ENCODE measurements at regions not wholly inside any gene's neighbourhood (a gene's known extent, or its start where the extent isn't known, plus 50 kb on each side); places are given as distances from the start of the nearest gene placed in this dataset.

DNA sequence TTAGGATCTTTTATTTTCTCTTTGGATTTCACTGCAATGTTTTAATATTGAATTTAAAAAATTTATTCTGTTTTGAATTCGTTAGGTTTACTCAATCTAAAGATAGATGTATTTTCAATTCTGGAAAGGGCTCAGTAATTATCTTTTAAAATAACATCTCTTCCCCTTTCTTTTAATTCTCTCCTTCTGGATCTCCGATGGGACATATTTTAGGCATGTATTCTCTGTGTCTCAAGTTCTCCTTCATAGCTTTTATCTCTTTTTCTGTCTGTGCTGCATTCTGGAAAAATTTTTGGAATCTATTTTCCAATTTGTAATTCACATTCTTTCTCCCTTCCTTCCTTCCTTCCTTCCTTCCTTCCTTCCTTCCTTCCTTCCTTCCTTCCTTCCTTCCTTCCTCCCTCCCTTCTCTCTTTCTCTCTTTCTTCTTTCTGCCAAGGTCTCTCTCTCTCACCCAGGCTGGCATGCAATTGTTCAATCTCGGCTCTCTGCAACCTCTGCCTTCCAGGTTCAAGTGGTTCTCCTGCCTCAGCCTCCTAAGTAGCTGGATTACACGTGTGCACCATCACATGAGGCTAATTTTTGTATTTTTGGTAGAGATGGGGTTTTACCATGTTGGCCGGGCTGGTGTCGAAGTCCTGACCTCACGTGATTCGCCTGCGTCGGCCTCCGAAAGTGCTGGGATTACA is 98.5 kb upstream of the CTTNBP2 start:
- DNase-seq = no peak
- no peak for ATAC-seq
- intact Hi-C loops (cut with micrococcal nuclease) = no loop called here

DNA sequence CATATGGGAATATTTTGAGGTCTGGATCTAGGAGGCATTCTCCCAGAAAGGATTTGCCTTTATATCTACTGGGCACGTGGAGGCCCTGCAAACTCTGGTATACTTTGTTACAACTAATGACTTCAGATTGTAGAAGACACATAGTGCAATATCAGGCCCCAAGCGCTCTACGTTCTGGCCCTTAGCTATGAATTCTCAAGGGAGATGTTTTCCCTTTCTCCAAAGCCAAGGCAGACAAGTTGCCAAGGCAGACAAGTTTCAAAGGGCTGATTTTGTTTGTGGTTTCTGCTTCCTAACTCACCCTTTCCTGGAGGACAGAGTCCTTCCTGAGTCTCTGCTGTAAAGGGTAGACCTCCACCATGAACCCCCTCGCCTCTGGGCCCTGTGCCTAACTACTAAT is 99.4 kb upstream of the CTTNBP2 start:
- DNase-seq = no peak
- intact Hi-C loops (cut with micrococcal nuclease) = no loop called here
- peak; percentile 39 for ATAC-seq

DNA sequence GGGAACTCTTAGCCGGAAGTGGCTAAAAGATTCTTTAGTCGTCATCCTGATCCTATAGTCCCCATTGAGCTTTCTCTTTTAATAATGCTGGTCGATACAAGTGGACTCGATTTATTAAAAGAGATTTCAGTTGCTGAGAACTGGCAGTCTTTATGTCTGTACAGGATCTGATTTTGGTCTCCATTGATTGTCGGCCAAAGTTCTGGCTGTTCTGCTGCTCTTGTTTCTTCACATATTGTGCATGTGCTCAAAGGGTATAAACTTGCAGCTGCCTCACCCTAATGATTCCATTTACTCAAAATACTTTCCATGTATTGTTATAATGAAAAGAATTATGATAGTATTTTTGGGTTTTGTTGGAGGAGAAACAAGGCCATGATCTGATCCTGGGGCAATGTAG is 100.7 kb upstream of the CTTNBP2 start:
- intact Hi-C loops (cut with micrococcal nuclease) = no loop called here
- ATAC-seq (no peak), DNase-seq (no peak)

- intact Hi-C loops (cut with micrococcal nuclease) = no loop called here
- ATAC-seq = no peak
Observed at GRCh38 chr7:117974891-117975290, 101.7 kb upstream of the CTTNBP2 start.

DNA sequence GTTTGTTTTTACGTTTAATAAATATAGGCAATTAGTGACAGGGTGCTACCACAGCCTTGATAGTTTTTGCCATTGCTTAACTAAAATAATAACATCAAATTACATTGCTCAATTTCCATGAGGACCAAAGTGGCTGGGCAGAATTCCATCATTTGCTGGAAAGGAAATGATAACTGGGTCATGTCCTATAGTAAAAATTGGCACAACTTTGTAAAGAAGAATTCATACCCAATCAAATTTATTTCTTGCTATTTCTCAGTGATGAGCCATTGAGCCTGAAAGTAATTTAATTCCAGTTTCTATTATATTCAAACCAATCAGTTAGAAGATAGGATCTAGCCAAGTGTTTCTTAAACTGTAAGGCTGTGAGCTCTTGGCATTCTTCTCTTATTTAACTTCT is 102.2 kb upstream of the CTTNBP2 start:
- intact Hi-C loops (cut with micrococcal nuclease) = no loop called here
- ATAC-seq (no peak), DNase-seq (no peak)

More at GRCh38 chr7:117974891-117975290, 101.7 kb upstream of the CTTNBP2 start:
- no peak for DNase-seq

DNA sequence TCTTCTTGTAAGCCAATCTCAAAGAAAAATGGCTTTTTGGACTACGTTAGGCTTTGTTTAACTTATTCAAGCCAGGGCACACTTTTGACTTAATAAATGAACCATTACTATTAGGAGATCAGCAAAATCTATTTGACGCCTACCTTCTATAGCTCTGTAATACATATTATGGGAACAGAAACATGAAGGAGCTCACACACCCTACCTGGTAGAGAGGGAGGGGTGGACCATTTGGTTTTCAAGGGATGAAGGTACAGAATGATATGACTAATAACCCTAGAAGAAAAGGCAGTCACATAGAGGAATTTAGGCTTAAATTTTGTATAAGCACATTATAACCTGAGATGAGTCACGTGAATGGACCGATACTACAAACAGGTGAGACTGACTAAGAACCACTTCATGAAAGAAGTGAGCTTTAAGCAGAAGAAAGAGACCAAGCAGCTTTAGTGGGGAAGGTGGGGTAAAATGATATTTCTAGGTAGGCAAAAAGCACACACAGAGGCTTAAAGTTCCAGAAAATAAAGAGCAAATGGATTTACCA is 106.8 kb upstream of the CTTNBP2 start:
- no peak for DNase-seq
- no peak for ATAC-seq
- intact Hi-C loops (cut with micrococcal nuclease) = no loop called here

- DNase-seq = no peak
- intact Hi-C loops (cut with micrococcal nuclease) = no loop called here
- no peak for ATAC-seq
Observed at GRCh38 chr7:117982071-117983055, 109.1 kb upstream of the CTTNBP2 start.

DNA sequence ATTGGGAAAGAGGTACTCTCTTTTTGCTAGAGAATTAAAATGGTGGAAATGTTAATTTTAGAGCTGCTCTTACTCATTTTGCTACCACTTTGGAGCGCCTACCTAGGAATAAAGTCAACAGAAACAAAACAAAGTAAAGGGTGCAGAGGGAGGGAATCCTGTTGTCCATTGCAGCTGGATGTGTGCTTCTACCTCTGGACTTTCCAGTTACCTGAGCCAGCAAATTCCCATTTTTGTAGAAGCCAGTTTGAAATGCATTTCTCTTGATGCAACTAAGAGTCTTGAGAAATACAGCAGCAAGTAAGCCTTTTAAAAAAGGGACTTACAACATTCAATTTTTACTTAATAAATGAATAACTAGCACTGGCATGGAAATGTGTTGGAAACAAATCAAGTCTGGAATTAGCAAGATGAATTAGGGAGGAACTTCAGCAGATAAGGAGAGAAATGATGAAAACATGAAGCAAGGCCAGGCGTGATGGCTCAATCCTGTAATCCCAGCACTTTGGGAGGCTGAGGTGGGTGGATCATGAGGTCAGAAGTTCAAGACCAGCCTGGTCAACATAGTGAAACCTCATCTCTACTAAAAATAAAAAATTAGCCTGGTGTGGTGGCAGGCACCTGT is 113.5 kb upstream of the CTTNBP2 start:
- ATAC-seq = no peak
- intact Hi-C loops (cut with micrococcal nuclease) = no loop called here
- no peak for DNase-seq

GRCh38 chr7:117990834-117991233 is 117.6 kb upstream of the CTTNBP2 start:
- DNase-seq (no peak), ATAC-seq (no peak)
- intact Hi-C loops (cut with micrococcal nuclease) = no loop called here

GRCh38 chr7:117992635-117993376 is 119.6 kb upstream of the CTTNBP2 start:
- ATAC-seq (no peak), DNase-seq (no peak)
- intact Hi-C loops (cut with micrococcal nuclease) = no loop called here

DNA sequence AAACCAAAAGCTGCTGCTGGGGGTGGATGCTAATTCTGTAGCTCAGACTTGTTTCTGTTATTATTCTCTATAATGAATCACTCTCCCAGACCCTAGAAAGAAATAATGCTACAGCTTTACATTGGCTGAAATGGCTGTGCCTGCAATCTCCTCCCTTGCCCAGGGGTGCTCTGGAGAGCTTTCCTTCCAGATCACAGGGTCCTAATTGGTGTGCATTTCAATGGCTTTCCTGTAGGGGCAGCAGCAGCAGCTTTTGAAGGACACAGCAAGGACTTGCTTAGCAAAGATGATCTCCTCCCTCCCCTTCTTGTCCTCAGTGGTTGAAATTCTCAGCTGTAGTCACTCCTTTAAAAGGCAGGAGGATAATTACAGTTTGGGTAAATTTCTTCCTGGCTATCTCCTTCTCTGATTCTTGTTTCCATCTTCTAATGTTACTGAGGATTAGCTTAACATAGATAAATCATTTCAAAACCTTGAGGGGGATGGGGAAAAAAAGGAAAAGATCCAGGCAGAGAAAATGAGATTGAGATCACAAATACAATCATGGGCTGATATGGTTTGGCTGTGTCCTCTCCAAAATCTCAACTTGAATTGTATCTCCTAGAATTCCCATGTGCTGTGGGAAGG is 120.2 kb upstream of the CTTNBP2 start:
- no peak for DNase-seq
- intact Hi-C loops (cut with micrococcal nuclease) = no loop called here
- no peak for ATAC-seq

DNA sequence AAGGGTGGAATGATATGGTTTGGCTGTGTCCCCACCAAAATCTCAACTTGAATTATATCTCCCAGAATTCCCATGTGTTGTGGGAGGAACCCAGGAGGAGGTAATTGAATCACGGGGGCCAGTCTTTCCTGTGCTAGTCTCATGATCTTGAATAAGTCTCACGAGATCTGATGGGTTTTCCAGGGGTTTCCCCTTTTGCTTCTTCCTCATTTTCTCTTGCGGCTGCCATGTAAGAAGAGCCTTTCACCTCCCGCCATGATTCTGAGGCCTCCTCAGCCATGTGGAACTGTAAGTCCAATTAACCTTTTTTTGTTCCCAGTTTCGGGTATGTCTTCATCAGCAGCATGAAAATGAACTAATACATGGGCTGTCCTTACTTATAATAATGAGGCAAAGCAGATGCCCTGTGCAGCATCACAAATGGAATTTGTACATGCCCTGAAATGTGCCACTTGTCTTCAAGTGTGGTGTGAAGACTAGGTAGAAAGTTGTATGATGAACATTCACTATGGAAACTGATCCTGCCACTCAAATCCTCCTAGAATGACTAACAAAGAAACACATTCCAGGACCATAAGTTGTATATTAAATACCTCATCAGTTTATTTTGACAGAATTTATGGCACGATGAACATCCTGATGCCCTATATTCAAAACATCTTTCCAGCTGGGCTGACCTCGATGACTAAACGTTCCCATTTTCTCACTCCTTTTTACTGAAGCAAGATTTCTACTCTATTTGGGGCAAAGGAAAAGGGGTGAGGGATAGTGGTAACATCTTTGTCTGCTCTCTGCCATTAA is 122.8 kb upstream of the CTTNBP2 start:
- intact Hi-C loops (cut with micrococcal nuclease) = no loop called here
- ATAC-seq = no peak
- DNase-seq = no peak

DNA sequence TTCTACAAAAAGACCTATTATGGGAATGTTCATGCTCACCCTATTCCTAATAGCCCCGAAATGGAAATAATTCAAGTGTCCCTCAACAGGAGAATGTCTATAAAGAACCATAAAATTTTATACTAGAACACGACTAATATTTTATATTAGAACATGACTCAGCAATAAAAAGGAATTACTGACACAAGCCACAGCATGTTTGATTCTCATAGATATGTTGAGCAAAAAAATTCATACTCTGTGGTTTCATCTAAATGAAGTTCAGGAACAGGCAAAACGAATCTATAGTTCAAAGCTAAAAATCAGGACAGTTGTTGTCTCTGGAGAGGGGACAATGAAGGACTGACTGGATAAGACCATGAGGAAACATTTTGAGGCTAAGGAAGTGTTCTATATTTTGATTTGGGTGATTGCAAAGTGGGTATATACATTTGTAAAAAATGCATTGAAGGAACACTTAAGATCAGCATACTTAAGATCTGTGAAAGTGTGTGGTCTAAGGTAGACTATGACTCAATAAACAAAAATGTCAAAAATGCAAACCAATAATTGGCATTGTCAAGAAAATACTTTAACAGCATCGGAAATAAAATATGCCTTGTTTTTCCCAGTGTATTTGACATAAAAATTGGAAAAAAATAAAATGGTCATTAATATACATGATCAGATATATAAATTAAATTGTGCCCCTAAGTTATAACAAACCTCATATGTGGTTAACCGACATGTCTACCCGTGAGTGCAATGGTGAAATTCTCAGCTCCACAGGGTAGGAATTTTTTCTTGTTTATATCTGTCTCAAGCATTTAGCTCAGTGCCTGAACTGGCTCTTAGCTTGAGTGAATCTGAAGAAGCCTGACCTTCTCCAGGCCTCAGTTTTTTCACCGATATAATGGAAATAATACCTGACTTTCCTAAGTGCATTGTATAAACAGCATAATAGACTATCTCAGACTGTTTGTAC is 124.9 kb upstream of the CTTNBP2 start:
- ATAC-seq = no peak

DNA sequence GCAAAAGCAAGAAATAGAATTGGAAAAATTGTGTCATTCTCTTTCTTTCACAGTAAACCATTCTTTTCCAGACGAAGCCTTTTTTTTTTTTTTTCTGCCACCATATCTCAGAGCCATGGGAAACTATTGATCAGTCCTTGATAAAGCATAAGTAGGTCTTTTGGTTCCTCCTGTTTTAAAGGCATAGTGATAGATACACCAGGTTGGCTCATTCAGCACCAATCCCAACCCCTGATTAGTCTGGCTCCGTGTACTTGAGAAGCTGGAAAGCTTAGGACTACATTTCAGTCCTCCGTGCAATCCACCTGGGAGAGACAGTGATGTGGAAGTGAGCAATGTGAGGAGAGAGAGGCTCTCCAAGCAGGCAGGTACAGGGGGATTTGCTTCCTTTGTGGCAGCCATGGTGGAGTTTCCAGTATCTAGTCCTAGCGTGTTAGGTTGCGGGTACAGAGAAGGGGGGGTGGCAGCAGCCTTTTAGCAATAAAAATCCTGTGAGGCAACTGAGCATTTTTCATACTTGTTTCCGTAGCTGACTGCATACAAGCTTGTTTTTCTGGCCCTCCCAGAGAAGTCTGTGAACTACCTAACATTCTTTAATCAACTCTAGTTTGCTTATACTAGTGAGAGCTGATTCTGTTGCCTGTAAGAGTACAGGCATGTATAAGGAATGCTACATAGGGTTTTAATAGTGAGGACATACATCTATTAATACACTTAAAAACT is 127.4 kb upstream of the CTTNBP2 start:
- intact Hi-C loops (cut with micrococcal nuclease) = no loop called here
- ATAC-seq = no peak
- no peak for DNase-seq

More for the DNA sequence above, 124.9 kb upstream of the CTTNBP2 start:
- intact Hi-C loops (cut with micrococcal nuclease) = no loop called here
- no peak for DNase-seq

- DNase-seq (no peak), ATAC-seq (no peak)
- intact Hi-C loops (cut with micrococcal nuclease) = no loop called here
Observed at GRCh38 chr7:118003476-118003875, 130.2 kb upstream of the CTTNBP2 start.

- DNase-seq (no peak), ATAC-seq (no peak)
- intact Hi-C loops (cut with micrococcal nuclease) = no loop called here
Observed at GRCh38 chr7:118005026-118005425, 131.8 kb upstream of the CTTNBP2 start.

Measured in left ventricle myocardium superior (tissue), 1 donor.